DMS153 treated with DMSO at 0.1 percent for 48 hours (cell line): ENCODE measurements at regions not wholly inside any gene's neighbourhood (a gene's known extent, or its start where the extent isn't known, plus 50 kb on each side); places are given as distances from the start of the nearest gene placed in this dataset.
"Not testable (repeated sequence)": the region's sequence is repeated elsewhere in the genome, so short reads cannot be mapped to it uniquely, and the experiment has no call there.

Experiments used
- DNase-seq: peaks from one replicate; lab custom pipeline; 2025; ENCODE audit not compliant: unreplicated experiment; lab: John Stamatoyannopoulos, UW

DNA sequence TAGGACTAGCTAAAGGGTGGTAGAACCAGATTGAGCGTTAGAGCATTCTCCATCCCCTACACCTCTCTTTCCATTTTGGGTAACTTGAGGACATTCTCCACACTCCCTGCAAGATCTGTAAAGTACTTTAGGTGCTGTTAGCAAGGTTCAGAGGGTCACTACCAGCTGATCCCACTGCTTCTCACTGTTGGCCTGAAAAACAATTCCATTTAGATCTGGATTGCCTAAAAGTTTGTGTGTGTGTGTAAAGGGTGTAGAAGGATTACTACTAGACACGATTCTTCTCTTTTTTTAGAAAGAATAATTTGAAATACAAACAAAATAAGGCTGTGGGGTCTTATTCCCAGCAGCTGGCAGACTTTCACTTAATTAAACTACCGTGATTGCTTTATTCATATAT is 95.1 kb upstream of the TMEM178A start:
- DNase-seq = no peak

GRCh38 chr2:39571111-39571731 is 94.5 kb upstream of the TMEM178A start:
- DNase-seq = no peak

- no peak for DNase-seq
Measured at GRCh38 chr2:39573276-39573675, 92.4 kb upstream of the TMEM178A start.

DNA sequence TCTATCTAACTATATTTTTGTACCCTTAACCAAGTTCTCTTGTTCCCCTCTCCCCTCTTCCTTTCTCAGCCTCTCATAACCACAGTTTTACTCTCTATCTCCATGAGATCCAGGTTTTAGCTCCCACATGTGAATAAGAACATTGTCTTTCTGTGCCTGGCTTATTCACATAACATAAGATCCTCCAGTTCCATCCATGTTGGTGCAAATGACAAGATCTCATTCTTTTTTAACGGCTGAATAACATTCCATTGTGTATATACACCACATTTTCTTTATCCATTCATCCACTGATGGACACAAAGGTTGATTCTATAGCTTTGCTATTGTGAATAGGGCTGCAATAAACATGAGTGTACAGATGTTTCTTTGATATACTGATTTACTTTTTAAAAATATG is 83.9 kb upstream of the TMEM178A start:
- DNase-seq = no peak

DNA sequence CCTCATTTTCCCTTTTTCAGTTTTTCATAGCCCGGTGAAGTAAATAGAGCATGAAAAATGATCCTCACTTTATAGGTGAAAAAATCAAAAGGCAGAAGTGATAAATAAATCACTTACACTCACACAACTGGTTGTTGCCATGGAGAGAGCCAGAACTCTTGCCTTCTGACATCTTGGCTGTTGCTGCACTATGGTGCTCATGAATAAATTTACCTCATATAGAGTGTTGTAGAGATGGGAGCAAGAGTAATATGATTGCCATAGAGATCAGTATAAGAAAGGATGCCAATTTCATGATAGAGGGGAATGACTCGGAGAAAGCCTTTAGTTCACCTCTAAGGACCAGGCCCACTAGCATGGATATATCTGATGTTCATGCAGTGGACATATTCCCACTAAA is 82.5 kb upstream of the TMEM178A start:
- no peak for DNase-seq

DNA sequence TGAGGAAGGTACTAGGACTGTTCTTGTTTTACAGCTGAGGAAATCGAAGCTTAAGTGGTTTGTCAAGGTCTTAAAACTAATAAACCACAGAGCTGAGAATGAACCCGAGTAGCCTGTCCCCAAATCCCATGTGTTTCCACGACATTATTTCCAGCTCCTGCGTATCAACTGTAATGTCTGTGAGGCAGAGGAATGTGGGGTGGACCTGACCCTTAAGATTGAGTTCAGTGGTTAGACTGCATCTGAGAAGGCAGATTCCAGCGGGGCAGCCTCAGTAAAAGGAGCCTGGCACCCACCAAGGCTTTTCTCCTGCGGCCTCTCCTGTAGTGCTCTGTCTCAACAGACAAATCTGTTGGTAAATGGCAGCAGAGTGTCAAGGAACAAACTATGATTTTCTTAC is 81.9 kb upstream of the TMEM178A start:
- no peak for DNase-seq

DNA sequence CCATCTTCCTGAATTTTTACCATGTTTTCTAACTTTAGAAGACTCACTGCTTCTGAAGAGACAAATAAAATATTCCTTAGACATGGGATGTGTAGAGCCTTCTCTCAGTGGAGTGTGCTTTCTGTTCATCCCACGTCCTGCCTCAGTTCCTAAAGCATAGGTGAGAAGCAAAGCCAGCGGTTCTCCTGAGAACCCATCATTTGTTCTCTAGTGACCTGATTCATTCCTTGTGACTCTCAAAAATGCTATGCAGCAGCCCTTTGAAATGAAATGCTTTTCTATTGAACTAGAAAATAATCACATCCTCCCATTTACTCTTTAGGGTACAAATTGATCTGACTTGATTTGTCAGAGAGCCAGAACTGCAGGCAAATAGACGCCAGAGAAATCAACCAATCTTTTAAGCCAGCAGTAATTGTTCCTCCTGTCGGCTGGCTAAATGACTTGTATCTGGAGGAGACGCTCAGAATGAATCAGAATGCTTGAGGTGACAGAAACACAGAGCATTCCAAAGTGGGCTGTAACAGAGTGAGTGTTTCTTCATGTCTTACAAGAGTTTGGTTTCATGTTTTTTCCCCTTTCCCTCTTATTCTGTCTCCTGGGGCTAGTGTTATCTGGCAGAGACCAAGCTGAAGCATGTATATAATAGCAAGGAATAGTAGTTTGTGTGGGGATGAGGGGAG is 81.3 kb upstream of the TMEM178A start:
- no peak for DNase-seq

DNA sequence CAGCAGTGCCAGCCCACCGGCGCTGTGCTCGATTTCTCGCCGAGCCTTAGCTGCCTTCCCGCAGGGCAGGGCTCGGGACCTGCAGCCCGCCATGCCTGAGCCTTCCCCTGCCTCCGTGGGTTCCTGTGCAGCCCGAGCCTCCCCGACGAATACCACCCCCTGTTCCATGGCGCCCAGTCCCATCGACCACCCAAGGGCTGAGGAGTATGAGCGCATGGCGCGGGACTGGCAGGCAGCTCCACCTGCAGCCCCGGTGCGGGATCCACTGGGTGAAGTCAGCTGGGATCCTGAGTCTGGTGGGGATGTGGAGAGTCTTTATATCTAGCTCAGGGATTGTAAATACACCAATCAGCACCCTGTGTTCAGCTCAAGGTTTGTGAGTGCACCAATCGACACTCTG is 80.2 kb upstream of the TMEM178A start:
- not testable (repeated sequence) for DNase-seq

- DNase-seq = no peak
Measured at GRCh38 chr2:39587168-39587567, 78.5 kb upstream of the TMEM178A start.

DNA sequence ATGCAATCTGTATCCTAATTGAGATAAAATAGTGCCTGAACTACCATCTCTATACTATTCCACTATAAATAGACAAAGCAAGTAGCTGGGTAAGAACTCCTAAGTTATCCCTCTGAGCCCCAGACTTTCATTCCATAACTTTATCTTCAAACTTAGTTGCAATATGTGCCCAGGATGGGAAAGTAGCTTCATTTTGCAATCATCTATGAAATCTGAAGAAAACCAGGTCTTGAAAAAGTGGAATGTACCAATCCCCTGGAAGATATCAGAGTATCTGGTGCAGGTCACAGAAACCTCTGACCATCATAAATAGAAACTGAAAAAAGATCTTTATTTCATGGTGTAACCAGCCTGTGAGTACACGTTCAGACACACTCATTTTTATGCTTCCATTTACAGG is 78.1 kb upstream of the TMEM178A start:
- DNase-seq = no peak

DNA sequence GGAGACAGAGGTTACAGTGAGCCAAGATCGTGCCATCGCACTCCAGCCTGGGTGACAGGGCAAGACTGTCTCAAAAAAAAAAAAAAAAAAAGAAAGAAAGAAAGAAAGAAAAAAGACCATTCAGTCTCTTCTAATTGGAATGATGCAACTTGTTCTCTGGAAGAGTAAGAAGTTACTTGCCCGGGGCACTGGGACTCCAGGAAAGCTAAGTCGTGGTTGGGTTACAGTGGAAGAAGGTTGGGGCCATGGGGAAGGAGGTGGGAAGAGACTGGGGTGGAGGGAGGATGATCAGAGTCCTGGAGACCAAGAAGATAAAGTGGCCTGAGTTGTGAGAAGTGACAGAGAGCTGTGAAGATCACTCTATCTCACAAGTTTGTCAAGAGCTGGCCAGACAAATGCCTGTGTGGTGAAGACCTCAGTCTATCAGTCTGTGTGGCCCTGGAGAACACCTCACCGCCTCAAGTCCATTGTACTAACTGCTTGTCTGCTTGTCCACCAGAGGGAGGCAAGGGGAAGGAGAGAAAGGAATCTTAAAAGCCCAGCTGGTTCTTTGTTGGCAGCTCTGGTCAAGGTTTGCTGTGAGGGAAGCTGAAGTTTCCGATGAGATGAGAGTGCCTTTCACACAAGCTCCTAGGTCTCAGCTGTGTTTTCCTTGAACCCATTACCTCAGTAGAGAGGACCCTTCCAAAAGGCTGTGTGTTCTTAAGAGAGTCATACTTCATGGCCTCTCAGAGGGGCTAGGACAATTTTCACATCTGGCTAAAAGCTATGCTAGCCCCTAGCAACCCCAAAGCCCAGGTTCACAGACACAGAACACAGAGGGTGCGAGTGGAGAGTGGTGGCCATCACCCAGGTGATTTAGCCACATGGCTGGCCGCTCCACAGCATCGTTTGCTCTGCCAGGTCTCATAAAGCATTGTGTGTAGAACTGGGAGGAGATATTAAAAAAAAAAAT is 72.0 kb upstream of the TMEM178A start:
- DNase-seq = no peak

DNA sequence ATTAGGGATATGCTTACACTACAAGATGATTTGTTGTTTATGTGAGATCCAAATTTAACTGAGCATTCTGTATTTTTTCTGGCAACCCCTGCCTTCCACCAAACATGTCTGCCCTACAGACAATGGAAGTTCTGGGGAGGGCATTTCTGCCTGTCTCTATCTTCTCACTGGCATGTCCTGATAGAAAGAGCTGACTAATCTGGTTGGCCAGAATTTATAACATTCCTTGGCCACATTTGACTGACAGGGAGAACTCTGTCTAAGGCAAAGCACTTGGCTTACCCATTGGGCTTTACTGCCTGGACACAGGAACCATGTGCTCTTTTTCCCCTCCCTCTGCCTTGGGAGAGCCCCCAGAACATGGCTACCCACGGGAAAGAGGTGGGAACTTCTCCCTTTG is 70.6 kb upstream of the TMEM178A start:
- DNase-seq = no peak

- DNase-seq = no peak
Measured at GRCh38 chr2:39597314-39597713, 68.4 kb upstream of the TMEM178A start.

GRCh38 chr2:39602616-39603015 is 63.1 kb upstream of the TMEM178A start:
- DNase-seq = no peak

DNA sequence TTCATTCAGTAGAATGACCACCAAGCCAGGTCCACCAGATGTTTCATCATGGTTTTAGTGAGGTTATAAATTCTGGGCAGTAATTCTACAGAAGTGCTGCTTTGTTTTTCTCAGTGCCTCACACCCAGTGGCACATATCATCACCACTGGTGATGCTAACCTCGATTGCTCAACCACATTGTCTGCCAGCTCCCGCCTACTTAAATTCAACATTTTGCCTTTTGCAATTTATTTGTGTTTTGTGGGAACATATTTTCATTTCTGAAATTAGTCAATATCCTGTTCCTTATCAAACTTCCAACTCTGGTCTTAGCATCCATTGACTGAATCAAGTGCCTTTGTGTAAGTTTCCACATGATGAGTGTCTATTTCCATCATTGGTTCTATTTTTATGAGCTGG is 62.3 kb upstream of the TMEM178A start:
- no peak for DNase-seq

DNA sequence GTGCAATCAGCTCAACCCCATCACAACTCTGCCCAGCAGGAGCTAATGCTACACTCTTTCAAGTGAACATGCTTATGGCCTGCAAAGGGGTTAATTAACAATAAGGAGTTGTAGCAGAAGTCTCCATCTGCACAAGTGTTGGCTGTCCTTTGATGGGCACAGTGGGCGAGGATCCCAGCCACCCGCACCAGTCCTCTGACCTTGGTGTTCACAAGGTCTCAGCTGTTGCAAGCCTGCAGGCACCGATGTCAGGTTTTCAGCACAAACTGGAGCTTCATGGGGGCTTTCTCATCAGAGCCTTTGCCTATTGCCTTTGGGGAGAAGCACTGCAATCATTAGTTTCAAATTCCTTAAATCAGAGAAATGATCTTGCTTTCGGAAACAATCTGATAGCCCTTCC is 60.9 kb upstream of the TMEM178A start:
- DNase-seq = no peak

- no peak for DNase-seq
Measured at GRCh38 chr2:39606585-39606984, 59.1 kb upstream of the TMEM178A start.

DNA sequence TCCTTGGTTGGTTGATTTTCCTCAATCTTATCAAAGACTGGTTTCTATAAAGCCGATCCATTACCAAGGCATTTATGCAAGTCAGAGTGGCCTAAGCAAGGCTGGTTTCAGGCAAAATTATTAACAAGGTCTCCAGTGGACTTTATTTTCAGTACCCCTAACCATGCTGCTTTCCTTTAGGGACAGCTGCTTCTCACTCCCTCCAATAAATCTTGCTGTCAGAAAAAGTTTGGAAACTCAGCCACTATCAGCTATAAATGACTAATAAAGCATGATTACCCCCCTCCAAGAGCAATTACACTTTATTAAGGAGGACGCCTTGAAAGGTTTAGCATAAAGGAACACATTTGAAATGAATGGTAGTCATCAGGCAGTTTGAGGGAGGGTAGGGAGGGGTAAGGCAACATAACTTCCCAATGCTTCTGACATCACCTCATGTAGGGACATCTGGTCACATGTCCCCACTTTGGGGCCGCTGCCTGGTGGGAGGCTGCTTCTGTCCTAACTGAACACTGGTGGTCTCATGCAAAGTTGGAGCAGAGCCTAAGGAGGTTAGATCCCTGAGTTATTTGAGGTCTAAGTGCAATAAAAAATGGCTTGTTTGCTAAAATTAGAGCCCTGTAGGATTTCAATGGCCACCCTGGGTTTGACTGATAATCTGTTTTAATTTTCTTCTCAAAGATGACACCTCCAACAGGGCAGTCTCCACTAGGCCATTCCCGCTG is 58.0 kb upstream of the TMEM178A start:
- DNase-seq = no peak

DNA sequence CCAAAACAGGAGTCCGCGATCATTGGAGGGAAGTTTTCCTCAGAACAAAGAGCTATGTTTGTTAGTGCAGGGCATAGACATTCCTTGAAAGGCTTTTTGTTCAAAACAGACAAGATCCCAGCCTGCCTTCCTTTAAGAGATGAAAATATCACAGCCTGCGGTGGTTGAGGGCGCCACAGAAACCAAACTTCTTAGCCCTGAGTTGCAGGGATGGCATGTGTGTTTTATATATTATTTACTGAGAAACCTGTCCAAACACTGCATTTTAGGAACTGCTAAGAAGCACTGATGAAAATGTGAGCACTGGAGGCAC is 57.5 kb upstream of the TMEM178A start:
- DNase-seq = no peak

- DNase-seq = no peak
Measured at GRCh38 chr2:39608686-39609441, 56.9 kb upstream of the TMEM178A start.

- no peak for DNase-seq
Measured at GRCh38 chr2:39609917-39610316, 55.8 kb upstream of the TMEM178A start.
